Ishikawa (cell line): ENCODE measurements at regions not wholly inside any gene's neighbourhood (a gene's known extent, or its start where the extent isn't known, plus 50 kb on each side); places are given as distances from the start of the nearest gene placed in this dataset.
A peak's percentile ranks its signal among the peaks of the same experiment; 100 is the strongest.

Experiments used
- CEBPB ChIP-seq: IDR thresholded peaks from 2 replicates; pipeline ENCODE4 v1.6.1; 2012
- CREB1 ChIP-seq: IDR thresholded peaks from 2 replicates; pipeline ENCODE4 v1.6.1; 2012; ENCODE audit warnings: low read depth
- EGR1 ChIP-seq: IDR thresholded peaks from 2 replicates; pipeline ENCODE4 v1.6.1; 2012
- EP300 ChIP-seq: IDR thresholded peaks from 2 replicates; pipeline ENCODE4 v1.6.1; 2012; ENCODE audit warnings: borderline replicate concordance
- MAX ChIP-seq: IDR thresholded peaks from 2 replicates; pipeline ENCODE4 v1.6.1; 2012
- NFIC ChIP-seq: IDR thresholded peaks from 2 replicates; pipeline ENCODE4 v1.6.1; 2012
- RAD21 ChIP-seq: IDR thresholded peaks from 2 replicates; pipeline ENCODE4 v1.6.1; 2012; ENCODE audit warnings: low read depth
- REST ChIP-seq: IDR thresholded peaks from 2 replicates; pipeline ENCODE4 v1.6.1; 2012; ENCODE audit warnings: low read depth, mild to moderate bottlenecking
- TAF1 ChIP-seq: IDR thresholded peaks from 2 replicates; pipeline ENCODE4 v1.6.1; 2012; ENCODE audit warnings: low read depth, mild to moderate bottlenecking
- TCF12 ChIP-seq: IDR thresholded peaks from 2 replicates; pipeline ENCODE4 v1.6.1; 2012; ENCODE audit warnings: low read depth
- TEAD4 ChIP-seq: IDR thresholded peaks from 2 replicates; pipeline ENCODE4 v1.6.1; 2012
- USF1 ChIP-seq: IDR thresholded peaks from 2 replicates; pipeline ENCODE4 v1.6.1; 2012
- YY1 ChIP-seq: IDR thresholded peaks from 2 replicates; pipeline ENCODE4 v1.6.1; 2012; ENCODE audit warnings: low read depth
- ZBTB7A ChIP-seq: IDR thresholded peaks from 2 replicates; pipeline ENCODE4 v1.6.1; 2012; ENCODE audit warnings: low read depth

- TF ChIP-seq MAX (no peak), RAD21 (peak; percentile 57)
Observed at GRCh38 chr6:95203153-95203754, 374.1 kb upstream of the MANEA start.

GRCh38 chr6:95204178-95204577 is 373.2 kb upstream of the MANEA start:
- no peak for TF ChIP-seq TCF12
- TF ChIP-seq REST = no peak
- TF ChIP-seq USF1 = no peak
- no peak for TF ChIP-seq CREB1
- TF ChIP-seq MAX = no peak
- no peak for TF ChIP-seq RAD21

- no peak for TF ChIP-seq YY1
- TF ChIP-seq MAX = no peak
- no peak for TF ChIP-seq NFIC
Observed at GRCh38 chr6:95208621-95209020, 368.7 kb upstream of the MANEA start.

- TF ChIP-seq MAX (no peak), CEBPB (no peak), EGR1 (no peak), USF1 (no peak), ZBTB7A (no peak), TEAD4 (no peak), NFIC (no peak), YY1 (no peak), REST (no peak), TAF1 (no peak), TCF12 (no peak), CREB1 (no peak), RAD21 (no peak)
Observed at GRCh38 chr6:95209074-95209473, 368.3 kb upstream of the MANEA start.

- no peak for TF ChIP-seq CREB1
- TF ChIP-seq YY1 = no peak
- no peak for TF ChIP-seq CEBPB
- TF ChIP-seq ZBTB7A = no peak
- TF ChIP-seq EP300 = no peak
- no peak for TF ChIP-seq USF1
- TF ChIP-seq NFIC = no peak
Observed at GRCh38 chr6:95216555-95216954, 360.8 kb upstream of the MANEA start.

- no peak for TF ChIP-seq REST
- TF ChIP-seq ZBTB7A = no peak
- TF ChIP-seq USF1 = no peak
- no peak for TF ChIP-seq TAF1
- TF ChIP-seq MAX = no peak
- TF ChIP-seq YY1 = no peak
- no peak for TF ChIP-seq EGR1
- TF ChIP-seq RAD21 = no peak
- no peak for TF ChIP-seq NFIC
- no peak for TF ChIP-seq TEAD4
- no peak for TF ChIP-seq EP300
- TF ChIP-seq TCF12 = no peak
- no peak for TF ChIP-seq CREB1
Observed at GRCh38 chr6:95227351-95227750, 350.0 kb upstream of the MANEA start.
